CD14-positive monocyte (primary cell): ENCODE measurements at regions not wholly inside any gene's neighbourhood (a gene's known extent, or its start where the extent isn't known, plus 50 kb on each side); places are given as distances from the start of the nearest gene placed in this dataset.

Source experiments
- DNase-seq, 3 donors: peaks; one replicate each; pipeline ENCODE4 v3.0.0-alpha.2; 2011 to 2022
- H2AFZ ChIP-seq: 2 replicates; pipeline ENCODE4 v1.6.0; 2012; ENCODE audit warnings: mild to moderate bottlenecking, low read depth, low read length, inconsistent platforms; ENCODE audit not compliant: insufficient read depth, poor library complexity, severe bottlenecking
- H3K27ac ChIP-seq, 2 donors: 1 replicate in 1 of 2; 2 replicates in 1 of 2; pipeline ENCODE4 v1.5.1; 2012 to 2013; ENCODE audit warnings: low read length in 2 of 2, control low read depth in 1 of 2, inconsistent platforms in 1 of 2, low read depth in 1 of 2, mild to moderate bottlenecking in 1 of 2
- H3K27me3 ChIP-seq, 2 donors: one replicate each; pipeline versions ENCODE4 v1.6.0 to v1.6.1; 2011 to 2013; ENCODE audit warnings: low read length in 2 of 2; ENCODE audit not compliant: control insufficient read depth in 2 of 2, insufficient read depth in 2 of 2
- H3K36me3 ChIP-seq, 2 donors: replicated peaks in 1 of 2; 1 replicate in 1 of 2; 2 replicates in 1 of 2; pipeline versions ENCODE4 v1.5.1 to v1.6.1; 2012 to 2013; ENCODE audit warnings: low read length in 2 of 2, control low read depth in 1 of 2, inconsistent platforms in 1 of 2, mild to moderate bottlenecking in 1 of 2; ENCODE audit not compliant: insufficient read depth in 2 of 2, control insufficient read depth in 1 of 2
- H3K4me1 ChIP-seq, 2 donors: 1 replicate in 1 of 2; 2 replicates in 1 of 2; pipeline versions ENCODE4 v1.5.1 to v1.6.1; 2012 to 2013; ENCODE audit warnings: low read length in 2 of 2, control low read depth in 1 of 2, inconsistent platforms in 1 of 2, mild to moderate bottlenecking in 1 of 2, moderate library complexity in 1 of 2; ENCODE audit not compliant: insufficient read depth in 2 of 2, control insufficient read depth in 1 of 2
- H3K4me2 ChIP-seq: replicated peaks from 2 replicates; pipeline ENCODE3; 2012; ENCODE audit warnings: low read length, moderate library complexity, mild to moderate bottlenecking; ENCODE audit not compliant: poor library complexity, severe bottlenecking; ENCODE audit errors: extremely low read depth
- H3K4me3 ChIP-seq, 3 experiments: fragments of 200-600 bp in 1 of 3; sonication (generic) in 1 of 3; replicated peaks in 1 of 3; 1 replicate in 2 of 3; 2 replicates in 1 of 3; pipeline ENCODE4 v1.5.1; 2011 to 2013; ENCODE audit warnings: low read length in 3 of 3, mild to moderate bottlenecking in 3 of 3, control low read depth in 2 of 3, low read depth in 2 of 3, inconsistent platforms in 1 of 3, moderate library complexity in 1 of 3
- H3K79me2 ChIP-seq: 2 replicates; pipeline ENCODE4 v1.6.0; 2012; ENCODE audit warnings: mild to moderate bottlenecking, control low read depth, inconsistent platforms, low read length, moderate library complexity; ENCODE audit not compliant: insufficient read depth
- H3K9ac ChIP-seq: 2 replicates; pipeline ENCODE4 v1.6.0; 2017; ENCODE audit warnings: low read length, mild to moderate bottlenecking; ENCODE audit not compliant: insufficient read depth, poor library complexity, severe bottlenecking
- H3K9me3 ChIP-seq, 2 donors: replicated peaks in 1 of 2; 1 replicate in 1 of 2; 2 replicates in 1 of 2; pipeline versions ENCODE4 v1.5.1 to v1.6.1; 2012 to 2013; ENCODE audit warnings: low read length in 2 of 2, control low read depth in 1 of 2; ENCODE audit not compliant: control insufficient read depth in 1 of 2, insufficient read depth in 1 of 2
- H4K20me1 ChIP-seq: 2 replicates; pipeline ENCODE4 v1.6.0; 2012; ENCODE audit warnings: mild to moderate bottlenecking, low read length, control low read depth, moderate library complexity; ENCODE audit not compliant: insufficient read depth
- H3K27ac Mint-ChIP-seq, 7 donors: one replicate each; pipeline ENCODE4 v1.8.0; 2020; ENCODE audit warnings: mild to moderate bottlenecking in 7 of 7, mixed read lengths in 7 of 7, moderate library complexity in 6 of 7, inconsistent platforms in 2 of 7
- H3K27me3 Mint-ChIP-seq, 3 donors: one replicate each; pipeline ENCODE4 v1.8.0; 2021 to 2022; ENCODE audit warnings: low read depth in 3 of 3, mild to moderate bottlenecking in 3 of 3, mixed read lengths in 3 of 3, moderate library complexity in 3 of 3, inconsistent platforms in 1 of 3
- H3K36me3 Mint-ChIP-seq, 2 donors: one replicate each; pipeline ENCODE4 v1.8.0; 2020; ENCODE audit warnings: mixed read lengths in 2 of 2, inconsistent platforms in 1 of 2, mild to moderate bottlenecking in 1 of 2
- H3K4me1 Mint-ChIP-seq: one replicate; pipeline ENCODE4 v1.8.0; 2020; ENCODE audit warnings: mild to moderate bottlenecking, mixed read lengths
- H3K4me3 Mint-ChIP-seq, 2 donors: one replicate each; pipeline ENCODE4 v1.8.0; 2020; ENCODE audit warnings: mild to moderate bottlenecking in 2 of 2, mixed read lengths in 2 of 2, moderate library complexity in 1 of 2
- H3K9me3 Mint-ChIP-seq, 7 donors: one replicate each; pipeline ENCODE4 v1.8.0; 2020 to 2022; ENCODE audit warnings: mixed read lengths in 7 of 7, mild to moderate bottlenecking in 6 of 7, moderate library complexity in 6 of 7, inconsistent platforms in 2 of 7
- WGBS: methylation state at CpG from one replicate; pipeline ENCODE4 v1.1.5; 2013; ENCODE audit warnings: missing lambda C conversion rate; ENCODE audit not compliant: insufficient coverage; 5-methylcytosine and 5-hydroxymethylcytosine counted together
- intact Hi-C, 2 donors: fragments of 100-400 bp; cut with micrococcal nuclease; formaldehyde crosslinking; loops; one replicate each; pipeline versions ENCODE4 v1.15.0 to v1.15.1; 2023
- TF ChIP-seq, protein P1 (sequence below): fragments of 200-600 bp; IDR thresholded peaks from one replicate; pipeline ENCODE4 v1.8.0; 2022; ENCODE audit warnings: antibody characterized with exemption, mild to moderate bottlenecking

DNA sequence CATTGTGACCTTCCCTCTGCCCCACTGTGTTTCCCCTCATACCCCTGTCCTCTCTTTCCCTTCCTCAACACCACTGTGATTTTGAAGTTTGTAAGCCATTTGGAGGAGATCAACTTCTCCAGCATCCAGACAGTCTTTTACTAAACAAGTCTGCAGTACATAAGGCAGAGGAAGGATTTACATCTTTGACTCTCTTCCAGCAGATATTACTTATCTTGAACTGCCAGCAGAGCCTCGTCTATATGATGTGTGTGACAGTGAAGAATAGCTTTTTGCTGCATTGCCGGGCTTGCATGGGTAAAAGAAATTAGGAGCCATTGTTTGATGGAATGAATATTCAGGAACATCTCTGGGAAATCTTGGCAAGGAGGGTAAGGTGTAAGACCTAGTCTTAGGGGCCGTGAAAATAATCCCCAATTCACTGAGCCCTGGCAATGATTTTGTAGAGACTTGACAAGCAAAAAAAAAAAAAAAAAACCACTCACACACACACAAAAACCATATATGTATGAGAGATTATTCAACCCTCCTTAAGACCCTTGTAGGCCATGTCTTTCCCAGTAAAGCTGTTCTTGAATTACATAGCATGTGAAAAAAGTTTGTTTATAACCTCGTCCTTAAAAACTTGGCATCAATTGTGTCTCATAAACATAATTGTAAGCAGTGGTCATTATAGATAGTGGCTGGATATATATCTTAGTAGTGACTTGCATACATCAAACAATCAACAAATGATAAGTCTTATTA is 903.9 kb downstream of the CDH11 start:
- WGBS: 40% methylated on average over 1 of the region's 4 CpGs
- no peaks in the 10 kb centered on the region for H3K36me3 Mint-ChIP-seq
- H3K9ac ChIP-seq: no peak overlapping the region

DNA sequence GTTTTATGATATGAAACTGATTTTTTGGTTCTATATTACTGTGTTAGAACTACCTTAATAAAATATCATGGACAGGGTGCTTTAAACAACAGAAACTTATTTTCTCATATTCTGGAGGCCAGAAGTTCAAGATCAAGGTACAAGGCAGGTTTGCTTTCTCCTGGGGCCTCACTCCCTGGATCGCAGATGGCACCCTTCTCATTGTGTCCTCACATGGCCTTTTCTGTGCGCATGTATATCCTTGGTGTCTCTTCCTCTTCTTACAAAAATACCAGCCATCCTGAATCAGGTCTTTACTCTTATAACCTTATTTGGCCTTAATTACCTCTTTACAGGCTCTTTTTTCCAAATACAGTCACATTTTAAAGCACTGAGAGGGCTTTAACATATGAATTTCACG is 906.1 kb downstream of the CDH11 start:
- Histone ChIP-seq H3K4me1 (no peaks in the 10 kb centered on the region), H3K79me2 (no peaks in the 10 kb centered on the region), H3K36me3 (no peaks in the 10 kb centered on the region), H4K20me1 (no peaks in the 10 kb centered on the region), H3K4me2 (no peak overlapping the region), H3K4me3 (no peak overlapping the region), H3K9me3 (no peaks in the 10 kb centered on the region), H2AFZ (no peak overlapping the region), H3K27ac (no peak overlapping the region), H3K9ac (no peak overlapping the region), H3K27me3 (no peaks in the 10 kb centered on the region)
- Mint-ChIP-seq H3K9me3 (peaks cover 0 to 1% (median 0%) of the 10 kb centered on the region in 7 donors), H3K36me3 (no peaks in the 10 kb centered on the region), H3K27me3 (peaks cover 0 to 2% (median 2%) of the 10 kb centered on the region in 3 donors), H3K4me3 (no peak overlapping the region), H3K27ac (no peak overlapping the region), H3K4me1 (no peaks in the 10 kb centered on the region)
- intact Hi-C loops: no loop called here
- 83% methylated on average over 2 of the region's 3 CpGs for WGBS
- no peak for DNase-seq
- TF ChIP-seq, protein P1, sequence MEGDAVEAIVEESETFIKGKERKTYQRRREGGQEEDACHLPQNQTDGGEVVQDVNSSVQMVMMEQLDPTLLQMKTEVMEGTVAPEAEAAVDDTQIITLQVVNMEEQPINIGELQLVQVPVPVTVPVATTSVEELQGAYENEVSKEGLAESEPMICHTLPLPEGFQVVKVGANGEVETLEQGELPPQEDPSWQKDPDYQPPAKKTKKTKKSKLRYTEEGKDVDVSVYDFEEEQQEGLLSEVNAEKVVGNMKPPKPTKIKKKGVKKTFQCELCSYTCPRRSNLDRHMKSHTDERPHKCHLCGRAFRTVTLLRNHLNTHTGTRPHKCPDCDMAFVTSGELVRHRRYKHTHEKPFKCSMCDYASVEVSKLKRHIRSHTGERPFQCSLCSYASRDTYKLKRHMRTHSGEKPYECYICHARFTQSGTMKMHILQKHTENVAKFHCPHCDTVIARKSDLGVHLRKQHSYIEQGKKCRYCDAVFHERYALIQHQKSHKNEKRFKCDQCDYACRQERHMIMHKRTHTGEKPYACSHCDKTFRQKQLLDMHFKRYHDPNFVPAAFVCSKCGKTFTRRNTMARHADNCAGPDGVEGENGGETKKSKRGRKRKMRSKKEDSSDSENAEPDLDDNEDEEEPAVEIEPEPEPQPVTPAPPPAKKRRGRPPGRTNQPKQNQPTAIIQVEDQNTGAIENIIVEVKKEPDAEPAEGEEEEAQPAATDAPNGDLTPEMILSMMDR: no peak

More for the DNA sequence above, 903.9 kb downstream of the CDH11 start:
- Histone ChIP-seq H3K4me3 (no peak overlapping the region), H2AFZ (no peak overlapping the region), H4K20me1 (no peaks in the 10 kb centered on the region), H3K27ac (no peak overlapping the region), H3K4me2 (no peak overlapping the region), H3K27me3 (no peaks in the 10 kb centered on the region), H3K36me3 (no peaks in the 10 kb centered on the region), H3K4me1 (no peaks in the 10 kb centered on the region), H3K9me3 (no peaks in the 10 kb centered on the region), H3K79me2 (no peaks in the 10 kb centered on the region)
- TF ChIP-seq, protein P1: no peak
- Mint-ChIP-seq H3K27ac (no peak overlapping the region), H3K27me3 (peaks cover 0 to 2% (median under 1%) of the 10 kb centered on the region in 3 donors), H3K4me1 (no peaks in the 10 kb centered on the region), H3K9me3 (peaks cover 0 to 2% (median 0%) of the 10 kb centered on the region in 7 donors), H3K4me3 (no peak overlapping the region)
- no peak for DNase-seq
- intact Hi-C loops: no loop called here
